H1 (cell line): ENCODE measurements at regions not wholly inside any gene's neighbourhood (a gene's known extent, or its start where the extent isn't known, plus 50 kb on each side); places are given as distances from the start of the nearest gene placed in this dataset.

Experiments used
- CTCF ChIA-PET: fragments of 300-600 bp; sonication (Branson Sonifier 250); formaldehyde crosslinking; loops from one replicate; lab custom pipeline; 2021; ENCODE audit not compliant: partially characterized antibody; lab: Charles Lee
- POLR2A ChIA-PET: fragments of 300-600 bp; sonication (Branson Sonifier 250); formaldehyde crosslinking; loops from one replicate; lab custom pipeline; 2021; ENCODE audit warnings: inconsistent platforms; ENCODE audit not compliant: partially characterized antibody; lab: Charles Lee
- DNase-seq, 2 experiments: peaks; one replicate each; pipeline versions ENCODE4 v3.0.0 to v3.0.0-alpha.2; 2010 to 2022; ENCODE audit warnings: low spot score in 2 of 2, low read depth in 1 of 2, mixed read lengths in 1 of 2
- FAIRE-seq: peaks from 2 replicates; lab custom pipeline; 2011; peaks lifted over from hg19 to GRCh38; lab: Jason Lieb, UNC
- H2AFZ ChIP-seq: 2 replicates; pipeline ENCODE4 v1.8.1; 2012; ENCODE audit warnings: low read length, inconsistent platforms
- H2AK5ac ChIP-seq: 2 replicates; pipeline ENCODE4 v1.6.1; 2013; ENCODE audit warnings: low read depth, low read length
- H2BK120ac ChIP-seq: replicated peaks from 2 replicates; pipeline ENCODE3; 2013; ENCODE audit warnings: low read depth, low read length, inconsistent platforms
- H2BK12ac ChIP-seq: 2 replicates; pipeline ENCODE4 v1.6.1; 2013; ENCODE audit warnings: low read depth, low read length
- H2BK15ac ChIP-seq: 2 replicates; pipeline ENCODE4 v1.6.1; 2013; ENCODE audit warnings: low read length
- H2BK20ac ChIP-seq: 2 replicates; pipeline ENCODE4 v1.6.1; 2013; ENCODE audit warnings: low read length
- H2BK5ac ChIP-seq: 2 replicates; pipeline ENCODE4 v1.6.1; 2013; ENCODE audit warnings: low read depth, low read length
- H3K14ac ChIP-seq: 2 replicates; pipeline ENCODE4 v1.6.1; 2013; ENCODE audit warnings: inconsistent platforms; ENCODE audit not compliant: insufficient read length
- H3K18ac ChIP-seq: 2 replicates; pipeline ENCODE4 v1.6.1; 2013; ENCODE audit warnings: low read length; ENCODE audit errors: extremely low read depth
- H3K23ac ChIP-seq: 2 replicates; pipeline ENCODE4 v1.6.1; 2013; ENCODE audit warnings: inconsistent platforms; ENCODE audit not compliant: insufficient read length
- H3K23me2 ChIP-seq: 2 replicates; pipeline ENCODE4 v1.6.1; 2013; ENCODE audit warnings: low read depth, low read length
- H3K27ac ChIP-seq: 2 replicates; pipeline ENCODE4 v1.6.1; 2011; ENCODE audit warnings: low read depth, low read length, inconsistent platforms
- H3K27me3 ChIP-seq, 4 experiments: replicated peaks in 1 of 4; 1 replicate in 1 of 4; 2 replicates in 3 of 4; pipeline versions ENCODE4 v1.6.1 to v1.8.1; 2011 to 2013; ENCODE audit warnings: low read length in 3 of 4, mild to moderate bottlenecking in 3 of 4, inconsistent platforms in 2 of 4, mixed read lengths in 2 of 4, moderate library complexity in 1 of 4; ENCODE audit not compliant: control insufficient read depth in 3 of 4, insufficient read depth in 3 of 4; ENCODE audit errors: extremely low read depth in 1 of 4
- H3K36me3 ChIP-seq, 4 experiments: 2 replicates each; pipeline versions ENCODE4 v1.6.1 to v1.8.1; 2011 to 2013; ENCODE audit warnings: mild to moderate bottlenecking in 4 of 4, low read length in 3 of 4, moderate library complexity in 2 of 4, control low read depth in 1 of 4, inconsistent platforms in 1 of 4; ENCODE audit not compliant: insufficient read depth in 4 of 4, control insufficient read depth in 2 of 4
- H3K4ac ChIP-seq: replicated peaks from 2 replicates; pipeline ENCODE3; 2013; ENCODE audit warnings: low read length, low read depth, mixed read lengths, inconsistent platforms; ENCODE audit not compliant: insufficient read length
- H3K4me1 ChIP-seq, 4 experiments: replicated peaks in 1 of 4; 1 replicate in 1 of 4; 2 replicates in 3 of 4; pipeline versions ENCODE4 v1.6.1 to v1.8.1; 2011 to 2013; ENCODE audit warnings: low read length in 3 of 4, inconsistent platforms in 2 of 4, mixed read lengths in 1 of 4; ENCODE audit not compliant: insufficient read depth in 4 of 4, control insufficient read depth in 3 of 4
- H3K4me2 ChIP-seq, 2 experiments: 2 replicates each; pipeline versions ENCODE4 v1.6.1 to v1.8.1; 2011 to 2013; ENCODE audit warnings: low read depth in 2 of 2, low read length in 2 of 2, control low read depth in 1 of 2, inconsistent platforms in 1 of 2, mild to moderate bottlenecking in 1 of 2; ENCODE audit not compliant: insufficient read depth in 1 of 2
- H3K4me3 ChIP-seq, 4 experiments: fragments of 200-600, 300-600 bp in 1 of 4; sonication (generic), shearing (Covaris generic), sonication (Bioruptor Twin) in 1 of 4; 2 replicates each; pipeline versions ENCODE4 v1.5.1 to v1.8.1; 2011 to 2016; ENCODE audit warnings: low read length in 4 of 4, low read depth in 3 of 4, control low read depth in 2 of 4, inconsistent platforms in 2 of 4, mild to moderate bottlenecking in 2 of 4, mixed read lengths in 1 of 4, moderate library complexity in 1 of 4; ENCODE audit not compliant: insufficient read depth in 2 of 4; ENCODE audit errors: extremely low read depth in 1 of 4
- H3K56ac ChIP-seq: replicated peaks from 2 replicates; pipeline ENCODE3; 2013; ENCODE audit warnings: low read depth, mild to moderate bottlenecking, mixed read lengths, low read length, inconsistent platforms; ENCODE audit not compliant: insufficient read length
- H3K79me1 ChIP-seq: 2 replicates; pipeline ENCODE4 v1.6.1; 2013; ENCODE audit warnings: low read depth, low read length, control low read depth
- H3K79me2 ChIP-seq, 2 experiments: 2 replicates each; pipeline versions ENCODE4 v1.6.1 to v1.8.1; 2012 to 2013; ENCODE audit warnings: low read length in 2 of 2, mild to moderate bottlenecking in 2 of 2, inconsistent platforms in 1 of 2; ENCODE audit not compliant: insufficient read depth in 2 of 2, control insufficient read depth in 1 of 2
- H3K9ac ChIP-seq, 4 experiments: replicated peaks in 1 of 4; 1 replicate in 1 of 4; 2 replicates in 3 of 4; pipeline versions ENCODE4 v1.6.1 to v1.8.1; 2011 to 2013; ENCODE audit warnings: low read depth in 3 of 4, low read length in 3 of 4, control low read depth in 2 of 4, mild to moderate bottlenecking in 2 of 4, moderate library complexity in 2 of 4, inconsistent platforms in 1 of 4; ENCODE audit errors: extremely low read depth in 1 of 4
- H3K9me3 ChIP-seq, 2 experiments: 2 replicates each; pipeline versions ENCODE4 v1.6.1 to v1.8.1; 2012 to 2013; ENCODE audit warnings: mild to moderate bottlenecking in 2 of 2, moderate library complexity in 2 of 2, control low read depth in 1 of 2, inconsistent platforms in 1 of 2, low read depth in 1 of 2, low read length in 1 of 2, mixed read lengths in 1 of 2; ENCODE audit not compliant: insufficient read depth in 2 of 2
- H4K20me1 ChIP-seq, 2 experiments: replicated peaks in 1 of 2; 2 replicates each; pipeline versions ENCODE3 to v1.8.1; 2011 to 2013; ENCODE audit warnings: inconsistent platforms in 2 of 2, low read length in 2 of 2, mild to moderate bottlenecking in 1 of 2; ENCODE audit not compliant: insufficient read depth in 2 of 2, control insufficient read depth in 1 of 2
- H4K5ac ChIP-seq: 2 replicates; pipeline ENCODE4 v1.6.1; 2013; ENCODE audit warnings: low read length, low read depth, mixed read lengths, inconsistent platforms; ENCODE audit not compliant: insufficient read length
- H4K8ac ChIP-seq: 2 replicates; pipeline ENCODE4 v1.8.0; 2013; ENCODE audit warnings: mild to moderate bottlenecking, moderate library complexity, low read length, inconsistent platforms; ENCODE audit not compliant: insufficient read depth; ENCODE audit errors: extremely low read depth
- H4K91ac ChIP-seq: replicated peaks from 2 replicates; pipeline ENCODE3; 2013; ENCODE audit warnings: low read length, mixed read lengths, inconsistent platforms; ENCODE audit not compliant: insufficient read length
- CHD2 ChIP-seq: IDR thresholded peaks from 2 replicates; pipeline ENCODE4 v1.6.1; 2012; ENCODE audit warnings: low read length, improper control_type of control experiment
- CTBP2 ChIP-seq: IDR thresholded peaks from 2 replicates; pipeline ENCODE4 v1.7.0; 2011; ENCODE audit warnings: borderline replicate concordance, mild to moderate bottlenecking, moderate library complexity, mixed read lengths, low read length; ENCODE audit not compliant: insufficient read depth, insufficient read length
- GABPA ChIP-seq: IDR thresholded peaks from 2 replicates; pipeline ENCODE4 v1.6.1; 2011; ENCODE audit warnings: mild to moderate bottlenecking, low read length, moderate library complexity, borderline replicate concordance; ENCODE audit not compliant: insufficient read depth
- KDM4A ChIP-seq: IDR thresholded peaks from one replicate; pipeline ENCODE4 v1.7.1; 2012; ENCODE audit warnings: low read depth, mild to moderate bottlenecking, moderate library complexity, low read length, inconsistent platforms; ENCODE audit not compliant: severe bottlenecking
- TBP ChIP-seq: IDR thresholded peaks from 2 replicates; pipeline ENCODE4 v1.6.1; 2011; ENCODE audit warnings: low read depth, low read length, improper control_type of control experiment
- WGBS, 2 experiments: shearing (Covaris generic) in 1 of 2; methylation state at CpG; one replicate each; pipeline versions ENCODE4 v1.1.6 to v1.1.7; 2013 to 2015; ENCODE audit warnings: low lambda C conversion rate in 2 of 2, mixed read lengths in 2 of 2, inconsistent platforms in 1 of 2, low coverage in 1 of 2, missing lambda C conversion rate in 1 of 2; ENCODE audit not compliant: insufficient replicate concordance in 2 of 2, insufficient coverage in 1 of 2, insufficient read length in 1 of 2; ENCODE audit errors: extremely low coverage in 1 of 2, missing lambda C conversion rate in 1 of 2; 5-methylcytosine and 5-hydroxymethylcytosine counted together

- Histone ChIP-seq H3K23me2 (no peaks in the 10 kb centered on the region), H3K79me1 (no peaks in the 10 kb centered on the region), H2AK5ac (no peak overlapping the region), H2AFZ (no peak overlapping the region), H4K8ac (no peak overlapping the region), H3K56ac (no peak overlapping the region), H3K4me2 (no peak overlapping the region), H3K27me3 (no peaks in the 10 kb centered on the region), H3K18ac (no peak overlapping the region), H2BK20ac (no peak overlapping the region), H4K20me1 (no peaks in the 10 kb centered on the region), H3K9ac (no peak overlapping the region), H2BK12ac (no peak overlapping the region), H3K4me3 (no peak overlapping the region), H3K79me2 (no peaks in the 10 kb centered on the region), H3K23ac (no peak overlapping the region), H4K91ac (no peak overlapping the region), H4K5ac (no peak overlapping the region), H3K27ac (no peak overlapping the region), H3K36me3 (no peaks in the 10 kb centered on the region; a peak in 2 of 8 replicates), H3K14ac (no peak overlapping the region), H2BK5ac (no peak overlapping the region), H2BK120ac (no peak overlapping the region), H3K9me3 (no peaks in the 10 kb centered on the region), H3K4me1 (no peaks in the 10 kb centered on the region), H2BK15ac (no peak overlapping the region), H3K4ac (no peak overlapping the region)
- ChIA-PET CTCF (interaction anchor here (1.1 kb wide), 1 partner anchor 359 kb away, joined by 4 read pairs; no protein-coding TSS in a partner anchor), POLR2A (no interaction called here)
- WGBS, 2 experiments, result 95% methylated on average over 3 of the region's 3 CpGs; no CpG with 5 or more reads in 1 of the 2 experiments
- DNase-seq (no peak), FAIRE-seq (no peak)
- TF ChIP-seq TBP, result no peak
- no peak for TF ChIP-seq GABPA
- no peak for TF ChIP-seq CHD2
- TF ChIP-seq CTBP2, result no peak
- no peak for TF ChIP-seq KDM4A
These were observed 418.6 kb downstream of the KLF5 start for GRCh38 chr13:73477441-73477840.
